SK-N-DZ (cell line): ENCODE measurements at regions not wholly inside any gene's neighbourhood (a gene's known extent, or its start where the extent isn't known, plus 50 kb on each side); places are given as distances from the start of the nearest gene placed in this dataset.

Source experiments
- DNase-seq: peaks from one replicate; pipeline ENCODE4 v3.0.0-alpha.2; 2015; ENCODE audit warnings: low spot score

- no peak for DNase-seq
Observed at GRCh38 chr10:56624082-56624481, 263.0 kb upstream of the ZWINT start.

DNA sequence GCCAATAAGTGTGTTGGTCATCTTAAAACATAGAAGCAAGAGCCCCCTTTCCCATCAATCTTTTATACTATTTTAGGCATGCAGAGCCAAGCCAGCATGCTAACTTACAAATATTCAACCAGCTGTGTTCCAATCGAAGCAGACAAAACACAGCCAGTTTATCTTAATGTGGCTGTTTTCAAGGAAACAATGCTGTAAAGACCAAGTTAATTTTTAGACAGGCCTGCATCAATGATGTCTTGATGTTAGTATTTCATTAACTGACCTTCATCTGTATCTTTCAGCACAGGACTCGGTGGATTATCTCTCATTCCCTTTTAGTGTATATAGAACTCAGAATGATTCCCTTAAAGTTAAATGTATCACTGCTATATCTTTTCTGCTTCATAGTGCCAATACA is 262.0 kb upstream of the ZWINT start:
- no peak for DNase-seq

GRCh38 chr10:56622335-56622973 is 261.4 kb upstream of the ZWINT start:
- DNase-seq, result no peak

DNA sequence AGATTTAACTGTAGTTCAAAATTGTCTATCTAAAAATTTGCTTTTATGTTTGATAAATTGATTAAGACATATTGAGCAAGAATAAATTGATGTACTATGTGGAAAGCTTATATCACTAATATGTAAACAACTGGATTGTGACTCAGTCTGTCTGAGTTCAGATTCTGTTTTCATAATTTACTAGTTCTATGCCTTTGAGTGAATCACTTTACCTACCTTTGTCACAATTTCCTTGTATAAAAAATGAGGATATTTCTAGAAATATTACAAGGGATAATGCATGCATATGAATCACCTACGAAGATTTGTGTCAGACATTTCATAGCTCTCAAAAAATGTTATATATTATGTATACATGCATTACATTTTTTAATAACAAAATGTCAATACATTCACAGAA is 245.1 kb upstream of the ZWINT start:
- no peak for DNase-seq

GRCh38 chr10:56605051-56605450 is 244.0 kb upstream of the ZWINT start:
- DNase-seq, result peak; percentile 25

- no peak for DNase-seq
Observed at GRCh38 chr10:56604624-56605023, 243.6 kb upstream of the ZWINT start.

DNA sequence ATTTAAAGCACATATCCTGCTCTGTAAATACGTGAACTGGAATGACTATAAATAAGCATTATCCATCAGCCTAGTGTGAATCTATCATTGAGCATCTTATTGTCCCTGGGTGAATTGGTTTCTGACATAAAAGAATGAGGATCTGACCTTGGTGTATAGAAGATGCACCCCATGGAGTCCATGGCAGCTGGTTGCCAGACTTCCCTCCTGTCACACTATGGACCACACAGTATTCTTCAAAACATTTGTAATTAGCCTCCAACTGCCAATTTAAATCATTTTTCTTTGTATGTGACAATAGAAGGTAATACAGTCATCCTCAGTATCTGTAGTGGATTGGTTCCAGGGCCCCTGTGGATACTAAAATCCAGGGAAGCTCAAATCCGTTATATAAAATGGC is 238.1 kb upstream of the ZWINT start:
- DNase-seq, result no peak

- DNase-seq, result no peak
Observed at GRCh38 chr10:56596257-56596656, 235.2 kb upstream of the ZWINT start.

DNA sequence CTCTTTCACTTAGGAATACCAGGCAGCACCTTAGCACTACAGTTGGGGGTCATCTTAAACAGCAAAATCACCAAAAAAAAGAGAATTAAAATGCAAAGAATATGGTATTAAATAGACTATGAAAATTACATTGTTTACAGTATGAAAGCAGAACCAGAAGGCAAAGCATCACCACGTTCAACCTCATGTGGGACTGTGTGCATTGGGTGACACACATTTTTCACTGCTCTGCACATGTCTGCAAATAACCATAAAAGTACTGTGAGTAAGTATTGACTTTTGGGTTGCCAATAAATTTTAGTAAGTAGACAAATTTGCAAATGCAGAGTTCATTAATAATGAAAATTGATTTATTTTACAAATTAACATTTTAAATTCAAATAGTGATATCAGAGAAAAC is 232.1 kb upstream of the ZWINT start:
- no peak for DNase-seq

GRCh38 chr10:56586461-56586891 is 225.4 kb upstream of the ZWINT start:
- DNase-seq, result peak; percentile 47

GRCh38 chr10:56585447-56586171 is 224.6 kb upstream of the ZWINT start:
- peak; percentile 1 for DNase-seq

- no peak for DNase-seq
Observed at GRCh38 chr10:56583316-56583715, 222.3 kb upstream of the ZWINT start.

GRCh38 chr10:56567580-56567979 is 206.5 kb upstream of the ZWINT start:
- no peak for DNase-seq

DNA sequence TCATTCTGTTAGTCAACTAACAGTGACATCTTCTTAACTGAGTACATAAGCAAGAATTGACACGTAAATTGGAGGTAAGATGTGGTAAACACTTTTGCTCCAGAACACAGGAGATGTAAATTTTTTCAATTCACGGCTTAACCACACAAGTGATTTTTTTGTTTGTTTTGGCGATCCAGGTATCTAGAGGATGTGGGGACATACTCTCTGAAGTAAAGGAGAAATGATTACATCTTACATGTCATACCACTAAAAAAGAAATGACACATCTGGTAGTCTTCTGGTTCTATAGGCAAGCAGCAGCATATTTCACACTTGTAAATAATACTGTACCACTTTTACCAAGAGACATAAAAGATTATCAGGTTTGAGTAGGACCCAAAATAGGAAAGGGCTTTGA is 200.3 kb upstream of the ZWINT start:
- DNase-seq, result no peak

DNA sequence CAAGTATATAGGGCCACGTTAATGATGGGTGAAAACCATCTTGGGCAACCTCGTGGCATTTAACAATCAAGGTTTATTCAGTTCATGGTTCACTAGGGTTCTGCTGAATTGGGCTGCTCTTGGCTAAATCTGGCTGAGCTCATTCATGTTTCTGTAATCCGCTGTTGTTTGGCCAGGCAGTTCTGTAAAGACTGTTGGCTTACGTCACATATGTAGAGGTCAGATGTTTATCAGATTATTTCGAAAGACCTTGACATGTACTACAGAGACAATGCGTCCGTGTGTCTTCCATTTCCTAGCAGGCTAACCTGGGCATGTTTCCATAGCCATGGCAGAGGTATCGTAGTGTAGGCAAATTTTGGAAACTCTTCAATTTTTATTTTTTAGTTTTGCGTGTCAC is 190.0 kb upstream of the ZWINT start:
- peak; percentile 35 for DNase-seq

- peak; percentile 16 for DNase-seq
Observed at GRCh38 chr10:56547163-56547562, 186.1 kb upstream of the ZWINT start.

DNA sequence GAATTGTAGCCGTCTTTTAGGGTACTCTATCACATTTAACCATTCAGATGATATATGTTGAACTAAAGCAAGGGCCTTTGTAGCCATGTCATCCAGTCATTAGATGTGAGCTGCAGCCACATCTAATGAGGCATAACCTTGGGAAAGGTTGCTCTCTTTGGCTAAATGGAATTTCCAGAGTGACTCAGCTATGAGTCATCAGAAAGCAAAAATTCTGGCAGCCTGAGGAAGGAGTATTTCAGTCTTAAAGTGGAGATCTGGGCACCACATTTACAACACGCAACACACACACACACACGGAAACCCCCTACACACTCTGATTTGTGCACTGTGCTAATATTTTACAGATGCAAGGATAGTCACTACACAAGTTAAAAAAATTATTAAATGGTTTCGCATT is 176.9 kb upstream of the ZWINT start:
- DNase-seq, result no peak

DNA sequence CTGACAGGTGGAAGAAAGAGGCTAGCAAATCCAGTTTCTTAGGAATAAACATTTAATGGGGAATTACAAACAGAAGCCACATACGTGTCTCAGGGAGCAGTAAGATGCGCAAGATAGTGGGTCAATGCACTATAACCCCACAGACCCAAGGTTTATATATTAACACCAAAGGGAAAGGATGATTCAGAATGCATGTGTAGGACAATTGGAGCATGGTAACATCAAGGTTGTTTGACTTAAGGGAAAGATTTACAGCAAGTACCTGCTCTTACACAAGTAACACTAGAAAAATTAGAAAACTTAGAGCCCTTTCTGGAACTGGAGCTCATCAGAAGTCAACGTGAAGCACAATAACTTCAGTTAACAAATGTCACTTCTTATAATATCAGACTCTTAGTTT is 161.1 kb upstream of the ZWINT start:
- DNase-seq, result no peak

DNA sequence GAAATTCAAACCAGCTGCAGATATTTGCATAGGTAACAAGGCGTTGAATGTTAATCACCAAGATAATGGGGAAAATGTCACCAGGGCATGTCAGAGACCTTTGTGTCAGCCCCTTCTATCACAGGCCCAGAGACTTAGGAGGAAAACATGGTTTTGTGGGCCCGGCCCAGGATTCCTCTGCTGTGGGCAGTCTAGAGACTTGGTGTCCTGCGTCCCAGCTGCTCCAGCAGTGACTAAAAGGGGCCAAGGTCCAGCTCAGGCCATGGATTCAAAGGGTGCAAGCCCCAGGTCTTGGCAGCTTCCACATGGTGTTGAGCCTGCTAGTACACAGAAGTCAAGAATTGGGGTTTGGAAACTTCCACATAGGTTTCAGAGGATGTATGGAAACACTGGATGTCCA is 147.5 kb upstream of the ZWINT start:
- no peak for DNase-seq

- no peak for DNase-seq
Observed at GRCh38 chr10:56507033-56507432, 146.0 kb upstream of the ZWINT start.

GRCh38 chr10:56505555-56505954 is 144.5 kb upstream of the ZWINT start:
- peak; percentile 11 for DNase-seq

GRCh38 chr10:56496186-56496486 is 135.1 kb upstream of the ZWINT start:
- DNase-seq, result no peak

GRCh38 chr10:56487746-56488145 is 126.7 kb upstream of the ZWINT start:
- no peak for DNase-seq
